Liver (tissue), 3 donors: ENCODE measurements at regions not wholly inside any gene's neighbourhood (a gene's known extent, or its start where the extent isn't known, plus 50 kb on each side); places are given as distances from the start of the nearest gene placed in this dataset.

Experiments
- EGR1 ChIP-seq, 2 donors: IDR thresholded peaks; 2 replicates each; pipeline ENCODE4 v1.6.1; 2016 to 2018; ENCODE audit warnings: antibody characterized with exemption in 2 of 2, low read depth in 2 of 2
- FOXA1 ChIP-seq: IDR thresholded peaks from 2 replicates; pipeline ENCODE4 v1.6.1; 2016; ENCODE audit warnings: antibody characterized with exemption
- GABPA ChIP-seq, 2 donors: IDR thresholded peaks in 1 of 2; conservative IDR thresholded peaks in 1 of 2; 2 replicates each; pipeline ENCODE4 v1.6.1; 2016; ENCODE audit warnings: antibody characterized with exemption in 2 of 2, mild to moderate bottlenecking in 1 of 2, moderate library complexity in 1 of 2
- HNF4A ChIP-seq, 2 donors: conservative IDR thresholded peaks; 2 replicates each; pipeline ENCODE4 v1.6.1; 2016; ENCODE audit warnings: antibody characterized with exemption in 2 of 2, mild to moderate bottlenecking in 2 of 2
- JUND ChIP-seq, 2 donors: IDR thresholded peaks; 2 replicates each; pipeline ENCODE4 v1.6.1; 2016; ENCODE audit warnings: antibody characterized with exemption in 2 of 2
- NR2F2 ChIP-seq: IDR thresholded peaks from 2 replicates; pipeline ENCODE4 v1.6.1; 2016; ENCODE audit warnings: antibody characterized with exemption
- RXRA ChIP-seq, 2 donors: IDR thresholded peaks; 2 replicates each; pipeline ENCODE4 v1.6.1; 2017 to 2018; ENCODE audit warnings: antibody characterized with exemption in 2 of 2, mild to moderate bottlenecking in 1 of 2
- SP1 ChIP-seq: IDR thresholded peaks from 2 replicates; pipeline ENCODE4 v1.6.1; 2018; ENCODE audit warnings: antibody characterized with exemption, mild to moderate bottlenecking
- TAF1 ChIP-seq: conservative IDR thresholded peaks from 2 replicates; pipeline ENCODE4 v1.6.1; 2016; ENCODE audit warnings: antibody characterized with exemption, mild to moderate bottlenecking
- YY1 ChIP-seq: IDR thresholded peaks from 2 replicates; pipeline ENCODE4 v1.6.1; 2016; ENCODE audit warnings: antibody characterized with exemption, mild to moderate bottlenecking
- TF ChIP-seq, protein P1 (sequence below): fragments of 150-350 bp; IDR thresholded peaks from 2 replicates; pipeline ENCODE4 v1.5.1; 2017; ENCODE audit warnings: improper control_type of control experiment, low read depth, low read length; ENCODE audit not compliant: missing input control
- TF ChIP-seq, protein P2 (sequence below): IDR thresholded peaks from 2 replicates; pipeline ENCODE4 v1.6.1; 2016; ENCODE audit warnings: antibody characterized with exemption
- TF ChIP-seq, protein P3 (sequence below): IDR thresholded peaks from 2 replicates; pipeline ENCODE4 v1.6.1; 2016; ENCODE audit warnings: antibody characterized with exemption, mild to moderate bottlenecking
- donor health status: healthy.
- donor health status: healthy.

DNA sequence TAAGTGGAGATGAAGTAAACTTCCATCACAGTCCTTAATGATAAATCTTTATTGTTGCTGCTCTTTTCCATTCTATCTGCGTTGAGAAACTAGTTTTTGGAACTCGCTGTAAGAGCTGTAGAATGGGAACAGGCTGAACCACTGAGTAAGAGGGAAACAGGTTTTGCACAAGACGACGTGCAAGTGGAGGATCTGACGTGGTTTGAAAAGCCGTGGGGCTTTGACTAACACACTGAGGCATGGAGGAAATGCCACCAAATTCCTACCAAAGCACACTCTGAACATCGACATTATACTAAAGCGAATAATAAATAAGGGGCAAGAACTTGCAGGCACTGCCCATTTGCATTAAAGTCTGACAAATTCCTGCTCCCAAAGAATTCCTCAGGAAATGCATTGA, 160.6 kb downstream of the KLF6 start:
- TF ChIP-seq TAF1 (no peak), HNF4A (conservative IDR thresholded peaks at IDR 0.05) (no peak), YY1 (no peak), SP1 (no peak), FOXA1 (no peak), GABPA (IDR thresholded peaks at IDR 0.05 in 1 of 2, conservative IDR thresholded peaks at IDR 0.05 in 1 of 2) (no peak), EGR1 (IDR thresholded peaks at IDR 0.05; ENCODE audit: low read depth in 2 of 2) (no peak), RXRA (IDR thresholded peaks at IDR 0.05) (no peak), JUND (IDR thresholded peaks at IDR 0.05) (no peak), NR2F2 (no peak)
- TF ChIP-seq, protein P1, sequence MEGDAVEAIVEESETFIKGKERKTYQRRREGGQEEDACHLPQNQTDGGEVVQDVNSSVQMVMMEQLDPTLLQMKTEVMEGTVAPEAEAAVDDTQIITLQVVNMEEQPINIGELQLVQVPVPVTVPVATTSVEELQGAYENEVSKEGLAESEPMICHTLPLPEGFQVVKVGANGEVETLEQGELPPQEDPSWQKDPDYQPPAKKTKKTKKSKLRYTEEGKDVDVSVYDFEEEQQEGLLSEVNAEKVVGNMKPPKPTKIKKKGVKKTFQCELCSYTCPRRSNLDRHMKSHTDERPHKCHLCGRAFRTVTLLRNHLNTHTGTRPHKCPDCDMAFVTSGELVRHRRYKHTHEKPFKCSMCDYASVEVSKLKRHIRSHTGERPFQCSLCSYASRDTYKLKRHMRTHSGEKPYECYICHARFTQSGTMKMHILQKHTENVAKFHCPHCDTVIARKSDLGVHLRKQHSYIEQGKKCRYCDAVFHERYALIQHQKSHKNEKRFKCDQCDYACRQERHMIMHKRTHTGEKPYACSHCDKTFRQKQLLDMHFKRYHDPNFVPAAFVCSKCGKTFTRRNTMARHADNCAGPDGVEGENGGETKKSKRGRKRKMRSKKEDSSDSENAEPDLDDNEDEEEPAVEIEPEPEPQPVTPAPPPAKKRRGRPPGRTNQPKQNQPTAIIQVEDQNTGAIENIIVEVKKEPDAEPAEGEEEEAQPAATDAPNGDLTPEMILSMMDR, result no peak
- TF ChIP-seq, protein P2, sequence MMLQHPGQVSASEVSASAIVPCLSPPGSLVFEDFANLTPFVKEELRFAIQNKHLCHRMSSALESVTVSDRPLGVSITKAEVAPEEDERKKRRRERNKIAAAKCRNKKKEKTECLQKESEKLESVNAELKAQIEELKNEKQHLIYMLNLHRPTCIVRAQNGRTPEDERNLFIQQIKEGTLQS, result no peak
- TF ChIP-seq, protein P3, sequence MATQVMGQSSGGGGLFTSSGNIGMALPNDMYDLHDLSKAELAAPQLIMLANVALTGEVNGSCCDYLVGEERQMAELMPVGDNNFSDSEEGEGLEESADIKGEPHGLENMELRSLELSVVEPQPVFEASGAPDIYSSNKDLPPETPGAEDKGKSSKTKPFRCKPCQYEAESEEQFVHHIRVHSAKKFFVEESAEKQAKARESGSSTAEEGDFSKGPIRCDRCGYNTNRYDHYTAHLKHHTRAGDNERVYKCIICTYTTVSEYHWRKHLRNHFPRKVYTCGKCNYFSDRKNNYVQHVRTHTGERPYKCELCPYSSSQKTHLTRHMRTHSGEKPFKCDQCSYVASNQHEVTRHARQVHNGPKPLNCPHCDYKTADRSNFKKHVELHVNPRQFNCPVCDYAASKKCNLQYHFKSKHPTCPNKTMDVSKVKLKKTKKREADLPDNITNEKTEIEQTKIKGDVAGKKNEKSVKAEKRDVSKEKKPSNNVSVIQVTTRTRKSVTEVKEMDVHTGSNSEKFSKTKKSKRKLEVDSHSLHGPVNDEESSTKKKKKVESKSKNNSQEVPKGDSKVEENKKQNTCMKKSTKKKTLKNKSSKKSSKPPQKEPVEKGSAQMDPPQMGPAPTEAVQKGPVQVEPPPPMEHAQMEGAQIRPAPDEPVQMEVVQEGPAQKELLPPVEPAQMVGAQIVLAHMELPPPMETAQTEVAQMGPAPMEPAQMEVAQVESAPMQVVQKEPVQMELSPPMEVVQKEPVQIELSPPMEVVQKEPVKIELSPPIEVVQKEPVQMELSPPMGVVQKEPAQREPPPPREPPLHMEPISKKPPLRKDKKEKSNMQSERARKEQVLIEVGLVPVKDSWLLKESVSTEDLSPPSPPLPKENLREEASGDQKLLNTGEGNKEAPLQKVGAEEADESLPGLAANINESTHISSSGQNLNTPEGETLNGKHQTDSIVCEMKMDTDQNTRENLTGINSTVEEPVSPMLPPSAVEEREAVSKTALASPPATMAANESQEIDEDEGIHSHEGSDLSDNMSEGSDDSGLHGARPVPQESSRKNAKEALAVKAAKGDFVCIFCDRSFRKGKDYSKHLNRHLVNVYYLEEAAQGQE, result no peak
